CD4-positive, CD25-positive, alpha-beta regulatory T cell (primary cell): ENCODE measurements at regions not wholly inside any gene's neighbourhood (a gene's known extent, or its start where the extent isn't known, plus 50 kb on each side); places are given as distances from the start of the nearest gene placed in this dataset.
"Not testable (repeated sequence)": the region's sequence is repeated elsewhere in the genome, so short reads cannot be mapped to it uniquely, and the experiment has no call there.

Experiments
- ATAC-seq, 2 donors: fragments of 150-1000 bp; cut with Tn5 transposase; one replicate each; pipeline ENCODE4 v1.10.0; 2021; ENCODE audit warnings: low read depth in 2 of 2, moderate number of reproducible peaks in 2 of 2, moderate library complexity in 1 of 2
- DNase-seq, 3 donors: peaks; one replicate each; pipeline versions ENCODE4 v3.0.0 to v3.0.0-alpha.2; 2012 to 2022; ENCODE audit warnings: mixed read lengths in 1 of 3
- H3K27ac ChIP-seq: one replicate; pipeline ENCODE4 v1.7.0; 2013; ENCODE audit warnings: mild to moderate bottlenecking, low read length; ENCODE audit not compliant: insufficient read depth, poor library complexity, severe bottlenecking
- H3K27me3 ChIP-seq: one replicate; pipeline ENCODE4 v1.7.0; 2013; ENCODE audit warnings: low read length; ENCODE audit not compliant: control insufficient read depth, insufficient read depth
- H3K36me3 ChIP-seq: one replicate; pipeline ENCODE4 v1.7.0; 2013; ENCODE audit warnings: mild to moderate bottlenecking, low read length, moderate library complexity; ENCODE audit not compliant: control insufficient read depth, insufficient read depth
- H3K4me1 ChIP-seq: 2 replicates; pipeline ENCODE4 v1.7.0; 2013; ENCODE audit warnings: mild to moderate bottlenecking, low read length; ENCODE audit not compliant: insufficient read depth, control insufficient read depth, poor library complexity, severe bottlenecking
- H3K4me3 ChIP-seq: one replicate; pipeline ENCODE4 v1.7.0; 2013; ENCODE audit warnings: low read depth, mild to moderate bottlenecking, low read length, moderate library complexity
- H3K9me3 ChIP-seq, 2 experiments: 1 replicate in 1 of 2; 2 replicates in 1 of 2; pipeline ENCODE4 v1.7.0; 2013; ENCODE audit warnings: low read length in 2 of 2, mild to moderate bottlenecking in 1 of 2, moderate library complexity in 1 of 2; ENCODE audit not compliant: control insufficient read depth in 2 of 2
- H3K27ac Mint-ChIP-seq, 3 donors: one replicate each; pipeline ENCODE4 v1.8.0; 2020 to 2022; ENCODE audit warnings: mild to moderate bottlenecking in 3 of 3, mixed read lengths in 3 of 3, moderate library complexity in 2 of 3
- H3K27me3 Mint-ChIP-seq: one replicate; pipeline ENCODE4 v1.8.0; 2022; ENCODE audit warnings: mild to moderate bottlenecking, mixed read lengths
- H3K36me3 Mint-ChIP-seq: one replicate; pipeline ENCODE4 v1.8.0; 2020; ENCODE audit warnings: mixed read lengths
- H3K4me1 Mint-ChIP-seq, 4 donors: one replicate each; pipeline ENCODE4 v1.8.0; 2020 to 2022; ENCODE audit warnings: mixed read lengths in 4 of 4, mild to moderate bottlenecking in 1 of 4
- H3K4me3 Mint-ChIP-seq, 4 donors: one replicate each; pipeline ENCODE4 v1.8.0; 2020 to 2022; ENCODE audit warnings: mild to moderate bottlenecking in 4 of 4, mixed read lengths in 4 of 4, moderate library complexity in 3 of 4
- H3K9me3 Mint-ChIP-seq, 7 donors: one replicate each; pipeline ENCODE4 v1.8.0; 2020 to 2022; ENCODE audit warnings: mixed read lengths in 7 of 7, mild to moderate bottlenecking in 3 of 7, moderate library complexity in 2 of 7

GRCh38 chr5:173488144-173488543 lies 128.3 kb downstream of the BOD1 start:
- H3K27me3 ChIP-seq = peaks cover 3% of the 10 kb centered on the region
- no peaks in the 10 kb centered on the region for H3K9me3 ChIP-seq
- H3K4me3 ChIP-seq = no peak overlapping the region
- no peak overlapping the region for H3K27ac ChIP-seq
- no peaks in the 10 kb centered on the region for H3K27me3 Mint-ChIP-seq
- no peak for ATAC-seq
- no peak for DNase-seq
- H3K4me3 Mint-ChIP-seq = no peak overlapping the region
- H3K36me3 ChIP-seq = no peaks in the 10 kb centered on the region
- H3K27ac Mint-ChIP-seq = no peak overlapping the region
- no peaks in the 10 kb centered on the region for H3K4me1 ChIP-seq
- no peaks in the 10 kb centered on the region for H3K36me3 Mint-ChIP-seq
- peaks cover 0 to 1% (median 0%) of the 10 kb centered on the region in 7 donors for H3K9me3 Mint-ChIP-seq
- H3K4me1 Mint-ChIP-seq = no peaks in the 10 kb centered on the region

GRCh38 chr5:173487300-173487699 lies 129.2 kb downstream of the BOD1 start:
- Mint-ChIP-seq H3K27ac (no peak overlapping the region), H3K27me3 (no peaks in the 10 kb centered on the region)
- H3K27me3 ChIP-seq = peaks cover 3% of the 10 kb centered on the region

GRCh38 chr5:173486355-173487225 lies 129.9 kb downstream of the BOD1 start:
- H3K4me1 ChIP-seq = no peaks in the 10 kb centered on the region
- no peak overlapping the region for H3K27ac ChIP-seq
- peaks cover 0 to 1% (median 0%) of the 10 kb centered on the region in 7 donors for H3K9me3 Mint-ChIP-seq
- DNase-seq = no peak
- no peak overlapping the region for H3K27ac Mint-ChIP-seq
- H3K4me1 Mint-ChIP-seq = no peaks in the 10 kb centered on the region
- ATAC-seq = no peak
- no peaks in the 10 kb centered on the region for H3K36me3 Mint-ChIP-seq
- no peaks in the 10 kb centered on the region for H3K27me3 Mint-ChIP-seq
- no peaks in the 10 kb centered on the region for H3K36me3 ChIP-seq
- peaks cover 3% of the 10 kb centered on the region for H3K27me3 ChIP-seq
- H3K4me3 ChIP-seq = no peak overlapping the region
- no peak overlapping the region for H3K4me3 Mint-ChIP-seq
- H3K9me3 ChIP-seq = no peaks in the 10 kb centered on the region

More at GRCh38 chr5:173487300-173487699, 129.2 kb downstream of the BOD1 start:
- ATAC-seq = no peak
- Histone ChIP-seq H3K4me1 (no peaks in the 10 kb centered on the region), H3K36me3 (no peaks in the 10 kb centered on the region), H3K9me3 (no peaks in the 10 kb centered on the region), H3K4me3 (no peak overlapping the region), H3K27ac (no peak overlapping the region)
- DNase-seq = no peak
- H3K4me1 Mint-ChIP-seq = no peaks in the 10 kb centered on the region
- peaks cover 0 to 1% (median 0%) of the 10 kb centered on the region in 7 donors for H3K9me3 Mint-ChIP-seq
- H3K36me3 Mint-ChIP-seq = no peaks in the 10 kb centered on the region
- no peak overlapping the region for H3K4me3 Mint-ChIP-seq

GRCh38 chr5:173484569-173484968 lies 131.9 kb downstream of the BOD1 start:
- H3K4me3 ChIP-seq = no peak overlapping the region
- Mint-ChIP-seq H3K4me1 (no peaks in the 10 kb centered on the region), H3K4me3 (no peak overlapping the region), H3K9me3 (no peaks in the 10 kb centered on the region), H3K27ac (no peak overlapping the region), H3K36me3 (no peaks in the 10 kb centered on the region), H3K27me3 (no peaks in the 10 kb centered on the region)
- no peaks in the 10 kb centered on the region for H3K4me1 ChIP-seq
- DNase-seq (no peak), ATAC-seq (no peak)
- H3K27me3 ChIP-seq = peaks cover 3% of the 10 kb centered on the region
- H3K36me3 ChIP-seq = no peaks in the 10 kb centered on the region
- no peaks in the 10 kb centered on the region for H3K9me3 ChIP-seq
- H3K27ac ChIP-seq = no peak overlapping the region

GRCh38 chr5:173483599-173483998 lies 132.9 kb downstream of the BOD1 start:
- H3K4me3 Mint-ChIP-seq, ATAC-seq, H3K27me3 Mint-ChIP-seq, H3K4me1 Mint-ChIP-seq, H3K36me3 ChIP-seq, H3K4me1 ChIP-seq, H3K27ac ChIP-seq, H3K9me3 ChIP-seq, H3K9me3 Mint-ChIP-seq, H3K27ac Mint-ChIP-seq, H3K36me3 Mint-ChIP-seq, H3K27me3 ChIP-seq, DNase-seq, H3K4me3 ChIP-seq: not testable (repeated sequence)

- no peaks in the 10 kb centered on the region for H3K9me3 ChIP-seq
- Mint-ChIP-seq H3K27me3 (no peaks in the 10 kb centered on the region), H3K36me3 (no peaks in the 10 kb centered on the region), H3K4me1 (no peaks in the 10 kb centered on the region), H3K4me3 (no peak overlapping the region), H3K9me3 (no peaks in the 10 kb centered on the region), H3K27ac (no peak overlapping the region)
- no peaks in the 10 kb centered on the region for H3K36me3 ChIP-seq
- ATAC-seq (no peak), DNase-seq (no peak)
- H3K4me3 ChIP-seq = no peak overlapping the region
- peaks cover 3% of the 10 kb centered on the region for H3K27me3 ChIP-seq
- no peak overlapping the region for H3K27ac ChIP-seq
- H3K4me1 ChIP-seq = no peaks in the 10 kb centered on the region
These were observed 133.3 kb downstream of the BOD1 start for GRCh38 chr5:173483160-173483559.

GRCh38 chr5:173481821-173482220 lies 134.6 kb downstream of the BOD1 start:
- no peak for ATAC-seq
- no peaks in the 10 kb centered on the region for H3K36me3 Mint-ChIP-seq
- no peak for DNase-seq
- no peaks in the 10 kb centered on the region for H3K4me1 Mint-ChIP-seq
- Histone ChIP-seq H3K36me3 (no peaks in the 10 kb centered on the region), H3K4me1 (no peaks in the 10 kb centered on the region), H3K4me3 (no peak overlapping the region), H3K9me3 (no peaks in the 10 kb centered on the region), H3K27me3 (peaks cover 3% of the 10 kb centered on the region), H3K27ac (no peak overlapping the region)
- no peak overlapping the region for H3K27ac Mint-ChIP-seq
- H3K27me3 Mint-ChIP-seq = no peaks in the 10 kb centered on the region
- H3K4me3 Mint-ChIP-seq = no peak overlapping the region
- H3K9me3 Mint-ChIP-seq = no peaks in the 10 kb centered on the region

GRCh38 chr5:173480896-173481295 lies 135.6 kb downstream of the BOD1 start:
- Histone ChIP-seq H3K4me1 (no peaks in the 10 kb centered on the region), H3K4me3 (no peak overlapping the region), H3K27me3 (peaks cover 3% of the 10 kb centered on the region), H3K36me3 (no peaks in the 10 kb centered on the region), H3K9me3 (no peaks in the 10 kb centered on the region), H3K27ac (no peak overlapping the region)
- Mint-ChIP-seq H3K4me1 (no peaks in the 10 kb centered on the region), H3K27me3 (no peaks in the 10 kb centered on the region), H3K9me3 (no peaks in the 10 kb centered on the region), H3K27ac (no peak overlapping the region), H3K36me3 (no peaks in the 10 kb centered on the region), H3K4me3 (no peak overlapping the region)
- DNase-seq (no peak), ATAC-seq (no peak)
